Endothelial cell of umbilical vein (primary cell): ENCODE measurements at regions not wholly inside any gene's neighbourhood (a gene's known extent, or its start where the extent isn't known, plus 50 kb on each side); places are given as distances from the start of the nearest gene placed in this dataset.

Experiments
- BruUV-seq: library from RNA; stranded (reverse); fragments of 400-500 nt; replicated peaks from 2 replicates; lab custom pipeline; 2021; lab: Mats Ljungman, UMichigan
- CTCF ChIA-PET: fragments of 300-600, 350-600 bp; sonication (Branson Sonifier 250); formaldehyde crosslinking; loops from one replicate; lab custom pipeline; 2021; ENCODE audit warnings: antibody characterized with exemption, inconsistent platforms; lab: Charles Lee
- POLR2A ChIA-PET: fragments of 300-600, 350-600 bp; sonication (Branson Sonifier 250); formaldehyde crosslinking; loops from one replicate; lab custom pipeline; 2021; ENCODE audit warnings: antibody characterized with exemption, inconsistent platforms; lab: Charles Lee
- DNase-seq: peaks from one replicate; pipeline ENCODE4 v3.0.0-alpha.2; 2011; ENCODE audit warnings: low read depth, low spot score
- FAIRE-seq: peaks from 2 replicates; lab custom pipeline; 2011; peaks lifted over from hg19 to GRCh38; lab: Jason Lieb, UNC
- H2AFZ ChIP-seq: 2 replicates; pipeline ENCODE4 v1.6.0; 2012; ENCODE audit warnings: low read depth, low read length, control low read depth, inconsistent platforms
- H3K27ac ChIP-seq: 2 replicates; pipeline ENCODE4 v1.5.1; 2011; ENCODE audit warnings: low read depth, mild to moderate bottlenecking, control low read depth, low read length, moderate library complexity; ENCODE audit not compliant: insufficient read depth
- H3K27me3 ChIP-seq, 2 experiments: 2 replicates each; pipeline versions ENCODE4 v1.6.0 to v1.6.1; 2011; ENCODE audit warnings: low read length in 2 of 2, mixed read lengths in 1 of 2; ENCODE audit not compliant: control insufficient read depth in 2 of 2, insufficient read depth in 2 of 2
- H3K36me3 ChIP-seq, 2 experiments: 2 replicates in 1 of 2; 3 replicates in 1 of 2; pipeline ENCODE4 v1.5.1; 2011; ENCODE audit warnings: low read length in 2 of 2, mild to moderate bottlenecking in 1 of 2, moderate library complexity in 1 of 2; ENCODE audit not compliant: control insufficient read depth in 2 of 2, insufficient read depth in 2 of 2; ENCODE audit errors: extremely low read depth in 1 of 2
- H3K4me1 ChIP-seq: 3 replicates; pipeline ENCODE4 v1.5.1; 2011; ENCODE audit warnings: mild to moderate bottlenecking, low read length; ENCODE audit not compliant: control insufficient read depth, insufficient read depth; ENCODE audit errors: extremely low read depth
- H3K4me2 ChIP-seq: 2 replicates; pipeline ENCODE4 v1.6.1; 2011; ENCODE audit warnings: low read length, control low read depth, mixed read lengths; ENCODE audit not compliant: insufficient read depth
- H3K4me3 ChIP-seq, 3 experiments: fragments of 200-600 bp in 1 of 3; sonication (generic), shearing (Covaris generic) in 1 of 3; replicated peaks in 1 of 3; 2 replicates each; pipeline ENCODE4 v1.5.1; 2011 to 2016; ENCODE audit warnings: control low read depth in 3 of 3, low read length in 3 of 3, mild to moderate bottlenecking in 2 of 3, inconsistent platforms in 1 of 3, low read depth in 1 of 3, moderate library complexity in 1 of 3; ENCODE audit not compliant: insufficient read depth in 1 of 3
- H3K79me2 ChIP-seq: 2 replicates; pipeline ENCODE4 v1.6.0; 2012; ENCODE audit warnings: low read length, inconsistent platforms; ENCODE audit not compliant: control insufficient read depth, insufficient read depth
- H3K9ac ChIP-seq: replicated peaks from 2 replicates; pipeline ENCODE3; 2011; ENCODE audit warnings: low read length, control low read depth; ENCODE audit not compliant: insufficient read depth; ENCODE audit errors: extremely low read depth
- H3K9me1 ChIP-seq: replicated peaks from 3 replicates; pipeline ENCODE4 v1.6.0; 2011; ENCODE audit warnings: mild to moderate bottlenecking, low read length; ENCODE audit not compliant: control insufficient read depth, insufficient read depth; ENCODE audit errors: extremely low read depth
- H3K9me3 ChIP-seq: replicated peaks from 2 replicates; pipeline ENCODE4 v1.5.1; 2012; ENCODE audit warnings: low read length, inconsistent platforms; ENCODE audit not compliant: control insufficient read depth, insufficient read depth
- H4K20me1 ChIP-seq: replicated peaks from 2 replicates; pipeline ENCODE3; 2011; ENCODE audit warnings: mild to moderate bottlenecking, low read length; ENCODE audit not compliant: control insufficient read depth, insufficient read depth; ENCODE audit errors: extremely low read depth
- EZH2 ChIP-seq: IDR thresholded peaks from 2 replicates; pipeline ENCODE4 v1.6.1; 2012; ENCODE audit warnings: borderline replicate concordance, low read depth, mild to moderate bottlenecking, moderate library complexity, low read length, inconsistent platforms; ENCODE audit not compliant: severe bottlenecking
- FOS ChIP-seq: IDR thresholded peaks from 2 replicates; pipeline ENCODE4 v1.6.1; 2011; ENCODE audit warnings: mild to moderate bottlenecking, low read length, moderate library complexity, borderline replicate concordance; ENCODE audit not compliant: insufficient read depth
- GATA2 ChIP-seq: IDR thresholded peaks from 2 replicates; pipeline ENCODE4 v1.7.0; 2011; ENCODE audit warnings: low read depth, mild to moderate bottlenecking, moderate library complexity, mixed read lengths, low read length; ENCODE audit not compliant: insufficient read length, insufficient read depth
- JUN ChIP-seq: IDR thresholded peaks from 2 replicates; pipeline ENCODE4 v1.6.1; 2011; ENCODE audit warnings: borderline replicate concordance, low read depth; ENCODE audit not compliant: insufficient read length, insufficient read depth
- MYC ChIP-seq: IDR thresholded peaks from one replicate; pipeline ENCODE4 v1.6.1; 2011; ENCODE audit warnings: mild to moderate bottlenecking, low read depth, low read length
- POLR2A ChIP-seq: IDR thresholded peaks from 2 replicates; pipeline ENCODE4 v1.6.1; 2012; ENCODE audit warnings: low read depth, mild to moderate bottlenecking, control low read depth, low read length
- POLR2AphosphoS5 ChIP-seq: IDR thresholded peaks from 2 replicates; pipeline ENCODE4 v1.6.1; 2012; ENCODE audit warnings: low read depth, mild to moderate bottlenecking, control low read depth, low read length, moderate library complexity; ENCODE audit not compliant: insufficient read depth
- dilution Hi-C: fragments of 300-500 bp; cut with MboI; formaldehyde crosslinking; loops from one replicate; pipeline ENCODE4 v1.15.0; 2019; ENCODE audit warnings: low sequenced_read_pairs; ENCODE audit not compliant: extremely low pct_ligation_motif_present
- intact Hi-C: fragments of 100-400 bp; cut with micrococcal nuclease; formaldehyde crosslinking; loops from one replicate; pipeline ENCODE4 v1.10.0; 2022
- TF ChIP-seq, protein P1 (sequence below): IDR thresholded peaks from 2 replicates; pipeline ENCODE4 v1.6.1; 2011; ENCODE audit not compliant: insufficient read depth, insufficient read length
- TF ChIP-seq, protein P2 (sequence below), 2 donors: IDR thresholded peaks; 1 replicate in 1 of 2; 2 replicates in 1 of 2; pipeline ENCODE4 v1.5.1; 2011; ENCODE audit warnings: low read length in 2 of 2, mild to moderate bottlenecking in 2 of 2, moderate library complexity in 2 of 2, control low read depth in 1 of 2, inconsistent platforms in 1 of 2, low read depth in 1 of 2; ENCODE audit not compliant: insufficient read depth in 1 of 2; ENCODE audit errors: extremely low read depth in 1 of 2

DNA sequence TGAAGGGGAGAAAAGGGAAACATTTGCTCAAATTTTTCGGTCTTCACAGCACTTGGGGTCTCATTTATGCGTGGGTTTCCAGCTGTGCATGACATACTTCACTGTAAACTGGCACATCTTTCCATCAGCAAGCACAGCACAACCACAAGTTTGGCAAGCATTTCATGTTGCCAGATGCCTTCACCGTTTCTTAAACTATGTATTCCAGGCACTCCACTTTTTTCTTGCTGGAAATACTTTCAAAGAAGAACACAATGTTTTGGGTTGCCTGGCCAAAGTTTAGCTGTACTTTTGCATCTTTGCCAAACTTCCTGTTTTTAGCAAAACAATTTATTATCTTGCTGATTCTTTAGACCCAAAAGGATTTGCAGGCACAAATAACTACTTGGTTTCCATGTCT is 194.6 kb upstream of the MEIS1 start:
- no peaks in the 10 kb centered on the region for H3K36me3 ChIP-seq
- DNase-seq (no peak), FAIRE-seq (no peak)
- TF ChIP-seq, protein P1, sequence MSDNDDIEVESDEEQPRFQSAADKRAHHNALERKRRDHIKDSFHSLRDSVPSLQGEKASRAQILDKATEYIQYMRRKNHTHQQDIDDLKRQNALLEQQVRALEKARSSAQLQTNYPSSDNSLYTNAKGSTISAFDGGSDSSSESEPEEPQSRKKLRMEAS, result no peak
- TF ChIP-seq POLR2A, result no peak
- TF ChIP-seq MYC, result no peak
- TF ChIP-seq, protein P2, sequence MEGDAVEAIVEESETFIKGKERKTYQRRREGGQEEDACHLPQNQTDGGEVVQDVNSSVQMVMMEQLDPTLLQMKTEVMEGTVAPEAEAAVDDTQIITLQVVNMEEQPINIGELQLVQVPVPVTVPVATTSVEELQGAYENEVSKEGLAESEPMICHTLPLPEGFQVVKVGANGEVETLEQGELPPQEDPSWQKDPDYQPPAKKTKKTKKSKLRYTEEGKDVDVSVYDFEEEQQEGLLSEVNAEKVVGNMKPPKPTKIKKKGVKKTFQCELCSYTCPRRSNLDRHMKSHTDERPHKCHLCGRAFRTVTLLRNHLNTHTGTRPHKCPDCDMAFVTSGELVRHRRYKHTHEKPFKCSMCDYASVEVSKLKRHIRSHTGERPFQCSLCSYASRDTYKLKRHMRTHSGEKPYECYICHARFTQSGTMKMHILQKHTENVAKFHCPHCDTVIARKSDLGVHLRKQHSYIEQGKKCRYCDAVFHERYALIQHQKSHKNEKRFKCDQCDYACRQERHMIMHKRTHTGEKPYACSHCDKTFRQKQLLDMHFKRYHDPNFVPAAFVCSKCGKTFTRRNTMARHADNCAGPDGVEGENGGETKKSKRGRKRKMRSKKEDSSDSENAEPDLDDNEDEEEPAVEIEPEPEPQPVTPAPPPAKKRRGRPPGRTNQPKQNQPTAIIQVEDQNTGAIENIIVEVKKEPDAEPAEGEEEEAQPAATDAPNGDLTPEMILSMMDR (IDR thresholded peaks at IDR 0.05; ENCODE audit: extremely low read depth in 1 of 2, insufficient read depth in 1 of 2, low read depth in 1 of 2, low read length in 2 of 2), result no peak
- TF ChIP-seq EZH2, result no peak
- no peak for TF ChIP-seq FOS
- no peaks in the 10 kb centered on the region for H3K9me1 ChIP-seq
- H3K27ac ChIP-seq, result no peak overlapping the region
- H3K4me3 ChIP-seq, result no peak overlapping the region
- intact Hi-C loops (no loop called here), dilution Hi-C loops (no loop called here)
- H3K4me2 ChIP-seq, result no peak overlapping the region
- ChIA-PET CTCF (no interaction called here), POLR2A (no interaction called here)
- no peaks in the 10 kb centered on the region for H4K20me1 ChIP-seq
- H3K9ac ChIP-seq, result no peak overlapping the region
- no peaks in the 10 kb centered on the region for H3K4me1 ChIP-seq
- no peak overlapping the region for H2AFZ ChIP-seq
- BruUV-seq, result no TSS peak
- H3K79me2 ChIP-seq, result no peaks in the 10 kb centered on the region
- H3K27me3 ChIP-seq, result no peaks in the 10 kb centered on the region
- no peaks in the 10 kb centered on the region for H3K9me3 ChIP-seq

DNA sequence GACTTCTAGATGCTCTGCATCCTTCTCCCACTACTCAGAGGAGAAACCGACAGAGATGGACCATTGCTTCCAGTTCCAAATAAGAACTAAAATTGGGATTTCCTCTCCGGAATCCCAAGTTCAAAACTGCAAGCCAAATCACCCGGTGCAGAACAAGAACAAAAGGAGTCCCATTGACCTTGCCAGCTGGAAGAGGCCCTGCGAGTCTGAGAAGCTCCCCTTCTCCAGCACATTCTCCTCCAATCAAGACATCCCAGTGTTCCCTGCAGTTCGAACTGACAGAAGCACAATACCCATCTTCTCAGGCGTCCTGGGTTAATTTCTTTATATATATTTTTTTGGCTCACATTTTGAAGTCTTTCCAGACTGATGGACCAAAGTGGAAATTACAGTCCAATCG is 195.3 kb upstream of the MEIS1 start:
- intact Hi-C loops, result loop anchor here (5.0 kb wide), 1 partner anchor 728 kb away; no protein-coding TSS in a partner anchor
- H3K4me3 ChIP-seq, result no peak overlapping the region
- H2AFZ ChIP-seq, result no peak overlapping the region
- ChIA-PET CTCF (no interaction called here), POLR2A (no interaction called here)
- no peak for FAIRE-seq
- H3K27ac ChIP-seq, result no peak overlapping the region
- H3K79me2 ChIP-seq, result no peaks in the 10 kb centered on the region
- H3K9ac ChIP-seq, result no peak overlapping the region
- H3K9me1 ChIP-seq, result no peaks in the 10 kb centered on the region
- no peaks in the 10 kb centered on the region for H3K4me1 ChIP-seq
- DNase-seq, result no peak
- no peaks in the 10 kb centered on the region for H3K36me3 ChIP-seq
- H4K20me1 ChIP-seq, result no peaks in the 10 kb centered on the region
- H3K9me3 ChIP-seq, result no peaks in the 10 kb centered on the region
- H3K4me2 ChIP-seq, result no peak overlapping the region
- dilution Hi-C loops, result no loop called here
- no TSS peak for BruUV-seq
- H3K27me3 ChIP-seq, result no peaks in the 10 kb centered on the region
- TF ChIP-seq, protein P2 (IDR thresholded peaks at IDR 0.05; ENCODE audit: extremely low read depth in 1 of 2, insufficient read depth in 1 of 2, low read depth in 1 of 2, low read length in 2 of 2), result no peak
- TF ChIP-seq FOS, result no peak
- TF ChIP-seq, protein P1, result no peak
- TF ChIP-seq POLR2A, result no peak
- TF ChIP-seq GATA2, result no peak
- TF ChIP-seq MYC, result no peak
- TF ChIP-seq POLR2AphosphoS5, result no peak
- no peak for TF ChIP-seq EZH2
- no peak for TF ChIP-seq JUN
